SK-N-SH treated with all-trans-retinoic acid at 6 μM for 48 hours (cell line): ENCODE measurements at regions not wholly inside any gene's neighbourhood (a gene's known extent, or its start where the extent isn't known, plus 50 kb on each side); places are given as distances from the start of the nearest gene placed in this dataset.

ENCODE experiments used
- ATAC-seq: fragments of 200-7000 bp; cut with Tn5 transposase; 3 replicates; pipeline ENCODE4 v1.9.1; 2020; ENCODE audit warnings: mild to moderate bottlenecking, moderate library complexity
- BACH2 ChIP-seq: fragments of 250-450 bp; sonication (Bioruptor Pico); IDR thresholded peaks from 2 replicates; pipeline ENCODE4 v1.9.0; 2021; ENCODE audit warnings: mild to moderate bottlenecking, borderline replicate concordance
- CREB5 ChIP-seq: fragments of 250-450 bp; sonication (Bioruptor Pico); IDR thresholded peaks from 2 replicates; pipeline ENCODE4 v1.5.1; 2020; ENCODE audit warnings: low read depth, mild to moderate bottlenecking, moderate library complexity
- CSDC2 ChIP-seq: fragments of 250-450 bp; sonication (Bioruptor Pico); IDR thresholded peaks from 2 replicates; pipeline ENCODE4 v1.5.0; 2020; ENCODE audit warnings: mild to moderate bottlenecking, moderate library complexity
- CSRNP3 ChIP-seq: fragments of 250-450 bp; sonication (Bioruptor Pico); IDR thresholded peaks from 2 replicates; pipeline ENCODE4 v1.5.1; 2021; ENCODE audit warnings: mild to moderate bottlenecking, moderate library complexity
- ESRRG ChIP-seq: fragments of 250-450 bp; sonication (Bioruptor Pico); IDR thresholded peaks from 2 replicates; pipeline ENCODE4 v1.6.1; 2021; ENCODE audit warnings: mild to moderate bottlenecking
- GLIS3 ChIP-seq: fragments of 250-450 bp; sonication (Bioruptor Pico); IDR thresholded peaks from 2 replicates; pipeline ENCODE4 v1.5.0; 2020; ENCODE audit warnings: mild to moderate bottlenecking, moderate library complexity
- ISL1 ChIP-seq: fragments of 250-450 bp; sonication (Bioruptor Pico); IDR thresholded peaks from 2 replicates; pipeline ENCODE4 v2.1.2; 2022; ENCODE audit warnings: mild to moderate bottlenecking, moderate library complexity
- OSR1 ChIP-seq: fragments of 250-450 bp; sonication (Bioruptor Pico); IDR thresholded peaks from 2 replicates; pipeline ENCODE4 v1.8.0; 2022; ENCODE audit warnings: moderate library complexity, mild to moderate bottlenecking, inconsistent platforms
- PATZ1 ChIP-seq: fragments of 250-450 bp; sonication (Bioruptor Pico); IDR thresholded peaks from 2 replicates; pipeline ENCODE4 v1.8.0; 2020; ENCODE audit warnings: mild to moderate bottlenecking, moderate library complexity, borderline replicate concordance
- POU6F1 ChIP-seq: fragments of 250-450 bp; sonication (Bioruptor Pico); IDR thresholded peaks from 2 replicates; pipeline ENCODE4 v1.8.0; 2021; ENCODE audit warnings: low read depth, mild to moderate bottlenecking, moderate library complexity, borderline replicate concordance
- PPARA ChIP-seq: fragments of 250-450 bp; sonication (Bioruptor Pico); IDR thresholded peaks from 2 replicates; pipeline ENCODE4 v1.5.0; 2020; ENCODE audit warnings: mild to moderate bottlenecking, borderline replicate concordance
- RARB ChIP-seq: fragments of 250-450 bp; sonication (Bioruptor Pico); IDR thresholded peaks from 2 replicates; pipeline ENCODE4 v1.8.0; 2021; ENCODE audit warnings: mild to moderate bottlenecking, moderate library complexity
- SNAI2 ChIP-seq: fragments of 250-450 bp; sonication (Bioruptor Pico); IDR thresholded peaks from 2 replicates; pipeline ENCODE4 v1.5.0; 2020; ENCODE audit warnings: mild to moderate bottlenecking, moderate library complexity
- TCF4 ChIP-seq: fragments of 250-450 bp; sonication (Bioruptor Pico); IDR thresholded peaks from 2 replicates; pipeline ENCODE4 v1.8.0; 2021; ENCODE audit warnings: mild to moderate bottlenecking, moderate library complexity, borderline replicate concordance
- TSHZ2 ChIP-seq: fragments of 250-450 bp; sonication (Bioruptor Pico); IDR thresholded peaks from 2 replicates; pipeline ENCODE4 v1.5.0; 2020; ENCODE audit warnings: mild to moderate bottlenecking, moderate library complexity
- ZC3H10 ChIP-seq: fragments of 250-450 bp; sonication (Bioruptor Pico); IDR thresholded peaks from 2 replicates; pipeline ENCODE4 v1.5.1; 2021; ENCODE audit warnings: mild to moderate bottlenecking, moderate library complexity
- ZFP30 ChIP-seq: fragments of 450-650 bp; formaldehyde crosslinking; IDR thresholded peaks from 2 replicates; pipeline ENCODE4 v1.5.0; 2022; ENCODE audit warnings: mild to moderate bottlenecking, moderate library complexity
- ZNF565 ChIP-seq: fragments of 450-650 bp; formaldehyde crosslinking; conservative IDR thresholded peaks from 2 replicates; pipeline ENCODE4 v1.5.0; 2020; ENCODE audit warnings: low read depth, mild to moderate bottlenecking, moderate library complexity
- ZNF70 ChIP-seq: fragments of 450-650 bp; formaldehyde crosslinking; IDR thresholded peaks from 2 replicates; pipeline ENCODE4 v1.5.0; 2020; ENCODE audit warnings: mild to moderate bottlenecking, moderate library complexity
- ZNF8 ChIP-seq: fragments of 450-650 bp; formaldehyde crosslinking; IDR thresholded peaks from 2 replicates; pipeline ENCODE4 v1.5.0; 2020; ENCODE audit warnings: mild to moderate bottlenecking, moderate library complexity

GRCh38 chr9:81193362-81194339, 495.7 kb downstream of the TLE1 start:
- no peak for ATAC-seq
- TF ChIP-seq GLIS3 (no peak), PATZ1 (CRISPR knock-in tag) (no peak), ISL1 (CRISPR knock-in tag) (no peak)

- no peak for ATAC-seq
- no peak for TF ChIP-seq ZFP30 (CRISPR knock-in tag)
- no peak for TF ChIP-seq CSDC2 (CRISPR knock-in tag)
- no peak for TF ChIP-seq ZNF565 (CRISPR knock-in tag)
- TF ChIP-seq TCF4 (CRISPR knock-in tag): no peak
- TF ChIP-seq TSHZ2 (CRISPR knock-in tag): no peak
- no peak for TF ChIP-seq SNAI2
- no peak for TF ChIP-seq ZC3H10 (CRISPR knock-in tag)
- TF ChIP-seq POU6F1 (CRISPR knock-in tag): no peak
- no peak for TF ChIP-seq CREB5 (CRISPR knock-in tag)
- TF ChIP-seq PPARA (CRISPR knock-in tag): no peak
- no peak for TF ChIP-seq GLIS3
- TF ChIP-seq RARB (CRISPR knock-in tag): no peak
- TF ChIP-seq CSRNP3 (CRISPR knock-in tag): no peak
- TF ChIP-seq PATZ1 (CRISPR knock-in tag): no peak
- no peak for TF ChIP-seq ESRRG (CRISPR knock-in tag)
- TF ChIP-seq OSR1 (CRISPR knock-in tag): no peak
- TF ChIP-seq ZNF8 (CRISPR knock-in tag): no peak
- TF ChIP-seq ISL1 (CRISPR knock-in tag): no peak
- no peak for TF ChIP-seq ZNF70 (CRISPR knock-in tag)
- no peak for TF ChIP-seq BACH2
These were observed 498.1 kb downstream of the TLE1 start for GRCh38 chr9:81191222-81191621.
